ENCODE measurements at regions not wholly inside any gene's neighbourhood (a gene's known extent, or its start where the extent isn't known, plus 50 kb on each side); places are given as distances from the start of the nearest gene placed in this dataset.

GRCh38 chr13:44007451-44007850, 127.7 kb downstream of the LACC1 start:
- in situ Hi-C loops (cut with HindIII; ENCODE audit: extremely low pct_ligation_motif_present, low pct_unique_long_range_greater_than_20kb): no loop called here
- BruUV-seq (replicated peaks): no TSS peak

More at GRCh38 chr13:44007451-44007850, 127.7 kb downstream of the LACC1 start:
- no peak overlapping the region for H3K9ac ChIP-seq (ENCODE audit: insufficient read depth, low read depth, low read length)
- no peak overlapping the region for H2AFZ ChIP-seq (ENCODE audit: low read length)
- H3K27me3 ChIP-seq (ENCODE audit: control insufficient read depth in 1 of 2, insufficient read depth in 2 of 2, low read length in 2 of 2): no peaks in the 10 kb centered on the region
- FAIRE-seq (no peak), DNase-seq (ENCODE audit: low spot score) (no peak), ATAC-seq (no peak)
- no peak overlapping the region for H3K27ac ChIP-seq (ENCODE audit: extremely low read length, insufficient read depth, low read length)
- no peaks in the 10 kb centered on the region for H4K20me1 ChIP-seq (ENCODE audit: insufficient read depth, low read length)
- TF ChIP-seq ZMYM2 (CRISPR knock-in tag; IDR thresholded peaks at IDR 0.05) (no peak), RXRA (CRISPR knock-in tag; IDR thresholded peaks at IDR 0.05) (no peak), FOXC1 (CRISPR knock-in tag; IDR thresholded peaks at IDR 0.05; ENCODE audit: borderline replicate concordance) (no peak), PITX1 (CRISPR knock-in tag; IDR thresholded peaks at IDR 0.05) (no peak), PRDM10 (CRISPR knock-in tag; IDR thresholded peaks at IDR 0.05; ENCODE audit: low read depth) (no peak), ZNF441 (CRISPR knock-in tag; IDR thresholded peaks at IDR 0.05; ENCODE audit: borderline replicate concordance) (no peak), ARID3A (IDR thresholded peaks at IDR 0.05; ENCODE audit: low read depth, low read length) (no peak)
- no peaks in the 10 kb centered on the region for H3K36me3 ChIP-seq (replicated peaks in 1 of 2; ENCODE audit: control insufficient read depth in 1 of 2, insufficient read depth in 2 of 2, low read length in 2 of 2)
- H3K4me1 ChIP-seq (ENCODE audit: insufficient read depth, low read length): no peaks in the 10 kb centered on the region
- ChIA-PET POLR2A (no interaction called here), CTCF (ENCODE audit: low intra/inter-chr PET ratio, low total read pairs) (no interaction called here)
- intact Hi-C loops (cut with micrococcal nuclease; ENCODE audit: unreplicated experiment): no loop called here
- no peaks in the 10 kb centered on the region for H3K79me2 ChIP-seq (ENCODE audit: insufficient read depth, low read length)
- WGBS (ENCODE audit: low lambda C conversion rate): 0% methylated on average over 1 of the region's 1 CpG
- H3K4me2 ChIP-seq (ENCODE audit: low read depth, low read length): no peak overlapping the region
- H3K9me3 ChIP-seq (ENCODE audit: low read length): no peaks in the 10 kb centered on the region; the same call in 1 of the 2 replicates
- H3K4me3 ChIP-seq (replicated peaks in 1 of 3; ENCODE audit: insufficient read depth in 1 of 3, low read depth in 2 of 3, low read length in 3 of 3): no peak overlapping the region
